Esophagus muscularis mucosa (tissue), 4 donors: ENCODE measurements at regions not wholly inside any gene's neighbourhood (a gene's known extent, or its start where the extent isn't known, plus 50 kb on each side); places are given as distances from the start of the nearest gene placed in this dataset.

Source experiments
- CTCF ChIP-seq, 3 experiments: fragments of 200-600 bp in 2 of 3; fragments of 450-650 bp in 1 of 3; sonication (generic) in 2 of 3; IDR thresholded peaks; one replicate each; pipeline ENCODE4 v1.5.1; 2017 to 2019; ENCODE audit warnings: antibody characterized with exemption in 3 of 3, mild to moderate bottlenecking in 2 of 3, moderate library complexity in 1 of 3
- EP300 ChIP-seq: sonication (generic); formaldehyde crosslinking; IDR thresholded peaks from one replicate; pipeline ENCODE4 v1.6.1; 2017; ENCODE audit warnings: antibody characterized with exemption
- POLR2A ChIP-seq: fragments of 450-650 bp; IDR thresholded peaks from one replicate; pipeline ENCODE4 v1.6.1; 2017; ENCODE audit warnings: antibody characterized with exemption, moderate library complexity, mild to moderate bottlenecking, low read depth
- POLR2AphosphoS5 ChIP-seq, 2 donors: sonication (generic); formaldehyde crosslinking; IDR thresholded peaks; one replicate each; pipeline ENCODE4 v1.6.1; 2017; ENCODE audit warnings: antibody characterized with exemption in 2 of 2

GRCh38 chr5:107168086-107168485 lies 502.7 kb downstream of the EFNA5 start:
- TF ChIP-seq POLR2AphosphoS5 (IDR thresholded peaks at IDR 0.05) (no peak), CTCF (IDR thresholded peaks at IDR 0.05) (no peak), POLR2A (no peak), EP300 (no peak)
